ENCODE measurements at regions not wholly inside any gene's neighbourhood (a gene's known extent, or its start where the extent isn't known, plus 50 kb on each side); places are given as distances from the start of the nearest gene placed in this dataset.

GRCh38 chr9:11549311-11549794, 936.6 kb upstream of the PTPRD start:
- no peak for DNase-seq

DNA sequence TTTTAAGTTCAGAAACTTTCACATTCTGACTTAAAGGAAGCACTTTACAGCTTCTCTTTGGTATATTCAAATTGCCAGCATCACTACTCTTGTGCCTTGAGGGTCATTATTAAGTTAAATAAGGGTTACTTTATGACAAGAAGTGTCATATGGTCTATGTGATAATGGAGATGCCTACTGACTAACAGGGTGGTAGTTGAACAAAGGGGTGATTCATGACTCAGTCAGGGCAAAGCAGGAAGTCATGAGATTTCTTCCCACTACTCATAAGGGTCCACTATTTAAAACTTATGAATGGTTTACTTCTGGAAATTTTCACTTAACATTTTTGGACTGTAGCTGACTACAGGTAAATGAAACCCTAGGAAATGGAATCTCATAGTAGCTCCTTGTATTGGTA, 938.3 kb upstream of the PTPRD start:
- no peak for DNase-seq

- DNase-seq = no peak
Observed at GRCh38 chr9:11558043-11558442, 945.2 kb upstream of the PTPRD start.

DNA sequence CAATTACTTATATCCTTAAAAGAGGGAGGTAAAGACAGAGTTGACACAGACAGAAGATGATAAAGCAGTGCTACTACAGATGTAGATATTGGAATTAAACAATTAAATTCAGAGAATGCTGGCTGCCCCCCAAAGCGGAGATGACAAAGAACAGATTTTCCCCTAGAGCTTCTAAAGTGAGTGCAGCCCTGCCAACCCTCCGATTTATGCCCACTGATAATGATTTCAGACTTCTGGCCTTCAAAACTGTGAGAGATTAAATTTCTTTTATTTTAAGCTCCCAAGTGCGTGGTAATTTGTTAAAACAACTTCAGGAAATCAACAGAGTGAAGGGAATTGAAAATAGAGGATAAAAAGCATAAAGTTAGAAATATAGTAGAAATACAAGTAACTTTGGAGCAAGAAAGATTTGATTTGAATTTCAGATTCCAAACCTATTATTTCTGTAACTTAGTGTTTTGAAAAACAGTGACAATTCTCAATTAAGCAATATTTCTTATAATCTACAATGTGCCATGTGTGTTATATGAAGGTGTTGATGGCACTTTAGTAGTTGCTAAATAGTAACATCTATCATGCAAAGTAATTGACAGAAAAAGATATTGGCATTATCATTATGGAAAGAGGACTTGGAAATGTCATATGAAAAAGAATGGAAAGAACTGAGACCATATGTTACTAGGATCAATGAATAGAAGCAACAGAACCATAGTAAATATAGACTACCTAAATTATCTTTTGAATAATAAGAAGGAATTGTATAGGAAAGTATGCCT, 946.4 kb upstream of the PTPRD start:
- no peak for DNase-seq

GRCh38 chr9:11577522-11577921, 964.7 kb upstream of the PTPRD start:
- no peak for DNase-seq

GRCh38 chr9:11595756-11596155, 983.0 kb upstream of the PTPRD start:
- no peak for DNase-seq

DNA sequence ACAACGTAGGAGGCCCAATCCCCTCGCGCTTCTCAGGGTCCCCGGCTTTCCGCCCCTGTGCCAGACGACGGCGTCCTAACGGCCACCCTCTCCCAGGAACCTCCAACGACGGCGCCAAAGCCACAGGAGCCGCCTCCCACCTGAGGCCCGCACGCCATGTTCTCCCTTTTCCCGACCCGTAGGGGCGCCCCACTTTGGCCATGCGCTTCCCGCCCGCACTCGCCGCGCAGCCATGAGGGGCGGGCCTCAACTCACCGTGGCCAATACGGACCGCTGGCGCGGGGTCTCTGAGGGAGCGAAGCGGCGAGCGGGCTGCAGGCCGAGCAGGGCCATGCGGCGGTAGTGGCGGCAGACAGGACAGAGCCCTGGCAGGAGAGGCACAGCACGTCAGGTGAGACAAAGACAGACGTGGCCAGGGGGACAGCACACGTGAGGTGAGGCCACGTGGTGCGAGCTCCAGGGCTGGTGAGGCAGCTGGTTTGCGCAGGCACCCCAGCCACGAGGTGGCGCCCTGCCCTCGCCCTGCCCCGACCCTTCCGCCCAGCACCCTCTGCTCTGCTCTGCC, 1005.5 kb upstream of the PTPRD start:
- DNase-seq = no peak

GRCh38 chr9:11632691-11633090, 1019.9 kb upstream of the PTPRD start:
- DNase-seq = no peak

DNA sequence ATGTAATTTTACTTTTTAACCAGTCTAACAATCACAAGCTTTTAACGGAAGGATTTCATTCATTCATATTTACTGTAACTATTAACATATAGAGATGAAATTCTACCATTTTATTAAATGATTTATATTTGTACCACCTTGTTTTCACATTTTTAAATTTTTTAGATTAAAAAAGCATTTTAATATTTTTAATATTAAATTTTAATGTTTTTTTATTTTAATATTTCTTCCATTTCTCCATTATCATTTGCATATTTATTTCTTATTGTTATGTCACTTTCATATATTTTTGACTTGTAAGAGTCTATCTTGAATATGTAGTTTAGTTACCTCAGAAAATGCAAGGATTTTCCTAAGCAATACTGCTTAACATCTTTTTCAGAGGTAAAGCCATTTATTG, 1034.0 kb upstream of the PTPRD start:
- DNase-seq = no peak

DNA sequence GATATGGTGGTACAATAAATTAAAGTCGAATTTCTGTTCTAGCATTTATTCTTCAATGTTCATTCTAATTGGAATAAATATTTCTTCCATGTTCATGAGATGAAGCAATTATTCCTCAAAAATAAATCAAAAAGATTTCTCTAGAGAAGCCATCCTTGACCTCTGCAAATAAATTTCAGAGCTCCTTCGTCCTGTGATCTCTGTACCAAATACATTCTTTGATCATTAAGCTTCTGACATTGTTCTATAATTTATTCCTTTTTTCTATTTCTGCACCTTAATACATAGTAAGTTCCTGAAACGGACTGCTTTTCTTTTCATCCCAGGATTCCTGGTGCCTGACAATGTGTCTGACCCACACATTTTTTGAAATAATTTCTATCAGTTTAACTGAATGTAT, 1039.3 kb upstream of the TYRP1 start:
- DNase-seq = no peak

GRCh38 chr9:11663913-11664312, 1029.3 kb upstream of the TYRP1 start:
- DNase-seq = no peak

- no peak for DNase-seq
Observed at GRCh38 chr9:11676821-11677220, 1016.4 kb upstream of the TYRP1 start.

DNA sequence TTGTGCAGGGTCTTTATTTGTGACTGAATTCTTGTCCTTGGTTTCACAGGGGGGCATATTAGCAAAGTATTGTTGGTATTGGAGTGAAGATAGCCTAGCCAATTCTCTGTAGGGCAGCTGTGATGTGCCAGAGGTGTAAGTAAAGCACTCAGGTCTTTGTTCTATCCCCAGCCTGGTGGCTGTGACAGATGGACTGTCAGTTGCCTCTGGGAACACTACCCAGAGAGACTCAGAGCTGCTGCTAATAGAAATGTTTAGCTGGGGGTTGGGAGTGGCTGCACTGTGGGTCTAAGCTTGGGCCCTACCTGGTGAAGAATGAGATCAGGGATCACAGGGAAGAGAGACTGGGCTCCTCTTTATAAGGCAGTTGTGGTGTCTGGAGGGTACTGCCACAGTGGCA, 1006.5 kb upstream of the TYRP1 start:
- no peak for DNase-seq

DNA sequence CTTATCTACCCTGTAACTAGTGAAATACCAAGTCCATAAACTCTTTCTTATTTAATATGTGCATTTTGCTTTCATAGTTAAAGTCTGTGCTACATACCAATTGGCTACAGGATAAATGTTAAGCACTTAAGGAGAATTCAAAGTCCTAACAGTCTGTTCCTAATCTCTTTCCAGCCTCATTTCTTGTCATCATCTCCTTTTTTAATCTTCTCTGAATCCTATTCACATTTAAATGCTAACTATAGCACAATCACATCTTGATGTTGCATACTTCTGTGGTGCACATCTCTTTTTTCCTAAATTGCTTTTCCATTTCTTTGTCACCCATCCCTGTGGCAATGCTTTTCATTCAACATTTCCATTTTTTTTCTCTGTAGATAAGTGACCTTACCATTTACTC, 996.1 kb upstream of the TYRP1 start:
- DNase-seq = no peak

- DNase-seq = no peak
Observed at GRCh38 chr9:11701706-11702105, 991.5 kb upstream of the TYRP1 start.

DNA sequence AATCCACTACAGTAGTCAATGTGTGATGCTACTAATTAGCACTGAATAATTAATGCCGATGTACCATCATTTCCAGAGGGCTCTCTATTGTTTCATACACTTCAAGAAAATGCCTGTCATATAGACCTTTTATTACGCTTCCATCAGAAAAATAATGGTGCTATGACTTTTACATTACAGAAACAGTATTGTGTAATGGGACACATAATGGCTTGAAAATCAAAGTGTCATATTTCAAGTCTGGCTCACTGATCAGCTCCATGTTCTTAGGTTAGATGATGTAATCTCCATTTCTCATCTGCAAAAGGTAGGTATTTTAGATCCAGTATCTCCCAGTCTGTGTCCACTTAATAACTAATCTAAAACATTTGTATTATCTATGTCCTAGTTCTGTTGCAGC, 990.6 kb upstream of the TYRP1 start:
- DNase-seq = no peak

DNA sequence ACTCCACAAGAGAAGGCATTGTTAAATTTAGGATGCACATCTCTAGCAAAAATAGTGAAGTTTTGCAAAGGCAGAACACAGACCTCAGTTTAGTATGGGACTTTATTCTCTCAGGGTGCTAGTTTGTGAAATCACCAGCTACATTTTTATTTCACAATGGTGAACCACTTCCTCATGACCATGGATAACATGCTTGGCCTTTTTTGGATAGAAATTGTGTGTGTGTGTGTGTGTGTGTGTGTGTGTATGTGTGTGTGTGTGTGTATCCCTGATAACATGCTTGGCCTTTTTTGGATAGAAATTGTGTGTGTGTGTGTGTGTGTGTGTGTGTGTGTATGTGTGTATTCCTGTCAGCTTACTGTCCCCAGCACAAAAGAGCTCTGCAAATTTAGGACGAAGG, 989.0 kb upstream of the TYRP1 start:
- peak; percentile 92 for DNase-seq

- DNase-seq = no peak
Observed at GRCh38 chr9:11708899-11709298, 984.3 kb upstream of the TYRP1 start.

- no peak for DNase-seq
Observed at GRCh38 chr9:11709567-11709966, 983.6 kb upstream of the TYRP1 start.

GRCh38 chr9:11713077-11713476, 980.1 kb upstream of the TYRP1 start:
- DNase-seq = no peak

GRCh38 chr9:11722957-11723356, 970.2 kb upstream of the TYRP1 start:
- no peak for DNase-seq

DNA sequence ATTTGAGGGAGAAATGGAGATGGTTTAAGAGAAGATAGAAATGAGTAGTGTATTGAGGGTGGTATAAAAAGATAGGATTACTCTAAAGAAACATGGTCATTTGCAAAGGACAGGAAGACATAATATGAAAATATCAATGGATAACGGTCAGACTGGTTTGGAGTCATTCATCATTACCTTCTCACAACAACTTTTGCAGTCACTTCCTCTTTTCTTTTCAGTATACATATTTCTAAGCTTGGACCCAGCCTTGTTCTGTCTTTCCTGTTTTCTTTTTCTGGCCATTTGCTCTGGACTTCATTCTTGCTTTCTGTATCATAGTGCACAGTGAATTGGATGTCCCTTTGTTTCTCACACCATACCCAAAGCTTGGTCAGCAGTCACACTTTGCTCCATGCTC, 966.5 kb upstream of the TYRP1 start:
- peak; percentile 62 for DNase-seq

- DNase-seq = peak; percentile 17
Observed at GRCh38 chr9:11735391-11735790, 957.8 kb upstream of the TYRP1 start.

DNA sequence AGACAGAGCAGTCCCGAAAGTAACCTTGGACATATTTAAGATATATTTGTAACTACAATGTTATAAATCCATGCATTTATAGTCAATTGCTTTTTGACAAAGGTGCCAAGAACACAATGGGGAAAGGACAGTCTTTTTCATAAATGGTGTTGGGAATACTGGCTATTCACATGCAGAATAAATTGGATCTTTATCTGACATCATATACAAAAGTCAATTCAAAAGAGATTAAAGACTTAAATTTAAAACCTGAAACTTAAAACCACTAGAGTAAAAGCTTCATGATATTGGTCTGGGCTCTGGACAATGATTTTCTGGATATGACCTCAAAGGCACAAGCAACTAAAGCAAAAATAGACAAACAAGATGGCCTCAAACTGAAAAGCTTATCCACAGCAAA, 950.7 kb upstream of the TYRP1 start:
- DNase-seq = no peak

GRCh38 chr9:11743356-11743755, 949.8 kb upstream of the TYRP1 start:
- DNase-seq = no peak

Measured in MV-4-11 (cell line).